ENCODE measurements at regions not wholly inside any gene's neighbourhood (a gene's known extent, or its start where the extent isn't known, plus 50 kb on each side); places are given as distances from the start of the nearest gene placed in this dataset.

GRCh38 chr18:37721544-37722522 lies 156.2 kb upstream of the CELF4 start:
- no peak for TF ChIP-seq CTCF (IDR thresholded peaks at IDR 0.05)
- no peak for TF ChIP-seq POLR2A (IDR thresholded peaks at IDR 0.05)
